ENCODE measurements at regions not wholly inside any gene's neighbourhood (a gene's known extent, or its start where the extent isn't known, plus 50 kb on each side); places are given as distances from the start of the nearest gene placed in this dataset.

- no peak for DNase-seq
Measured at GRCh38 chr9:18359335-18359734, 114.6 kb upstream of the ADAMTSL1 start.

GRCh38 chr9:18360005-18360404 lies 113.9 kb upstream of the ADAMTSL1 start:
- no peak for DNase-seq

DNA sequence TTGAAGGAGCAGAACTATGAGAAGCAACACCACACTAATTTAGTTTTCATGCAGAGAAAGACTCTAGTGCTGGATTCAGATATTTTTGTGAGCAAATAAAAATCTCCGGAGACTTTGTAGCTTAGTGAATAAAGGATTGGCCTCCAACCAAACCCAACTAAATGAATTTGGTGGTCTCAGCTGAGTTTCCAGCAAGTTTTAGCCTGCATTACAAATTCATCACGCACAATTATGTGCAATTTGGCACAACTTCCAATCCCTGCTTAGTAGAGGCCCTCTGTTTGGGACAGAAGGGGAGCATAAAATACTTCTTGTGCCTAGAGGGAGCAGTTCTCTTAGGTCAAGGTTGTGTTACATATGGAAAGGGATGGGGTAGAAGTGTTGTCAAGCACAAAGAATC lies 112.3 kb upstream of the ADAMTSL1 start:
- no peak for DNase-seq

DNA sequence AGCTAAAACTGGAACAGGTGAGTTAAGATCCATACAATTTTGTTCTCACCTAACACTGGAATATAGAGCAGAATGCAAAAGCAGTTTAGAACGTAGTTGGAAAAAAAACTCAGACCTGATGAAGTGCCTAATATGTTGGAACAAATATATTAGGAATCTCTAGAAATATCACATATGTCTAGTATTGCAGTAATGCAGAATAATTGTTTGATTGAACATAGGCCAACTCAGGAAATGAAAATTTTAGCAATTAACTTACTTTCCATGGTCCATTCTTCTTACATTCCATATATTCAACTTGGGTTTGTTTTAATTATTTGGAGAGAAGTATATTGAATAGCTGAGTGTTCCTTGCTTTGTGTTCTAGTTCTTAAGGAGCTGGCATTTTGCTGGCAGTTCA lies 111.8 kb upstream of the ADAMTSL1 start:
- no peak for DNase-seq

DNA sequence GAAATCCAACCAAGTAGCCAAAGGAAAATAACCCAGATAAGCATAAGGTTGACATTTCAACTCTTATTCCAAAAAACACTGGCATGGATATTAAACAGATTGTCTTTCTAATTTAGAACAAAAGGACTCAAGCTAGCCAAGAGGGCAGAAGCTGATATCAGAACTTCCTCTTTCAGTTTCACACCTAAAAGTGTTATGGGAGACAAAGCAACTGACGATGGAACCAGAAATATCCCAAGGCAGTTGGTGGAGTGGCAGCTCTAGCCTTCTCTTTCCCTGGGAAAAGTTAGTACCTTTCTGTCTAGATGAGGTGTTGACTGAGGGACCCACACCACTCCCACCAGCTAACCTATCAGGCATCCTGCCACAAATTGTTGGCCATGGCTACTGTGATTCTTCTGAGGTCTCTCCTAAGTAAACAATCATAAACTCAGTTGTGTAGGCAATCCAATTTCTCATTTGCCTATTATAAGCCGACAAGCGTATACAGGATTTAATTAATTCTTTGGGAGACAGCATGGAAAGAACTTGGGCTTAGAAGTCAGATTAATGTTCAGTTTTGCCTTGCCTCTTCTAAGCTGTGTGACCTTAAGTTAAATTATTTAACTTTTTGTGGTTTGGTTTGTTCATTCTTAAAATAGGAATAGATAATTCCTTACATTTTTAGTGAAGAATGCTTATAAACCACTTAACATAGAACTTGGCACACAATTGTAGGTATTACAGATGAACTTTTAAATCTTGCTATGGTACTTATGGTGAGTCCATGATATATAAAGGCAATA lies 110.9 kb upstream of the ADAMTSL1 start:
- DNase-seq: no peak

- no peak for DNase-seq
Measured at GRCh38 chr9:18365651-18366050, 108.3 kb upstream of the ADAMTSL1 start.

DNA sequence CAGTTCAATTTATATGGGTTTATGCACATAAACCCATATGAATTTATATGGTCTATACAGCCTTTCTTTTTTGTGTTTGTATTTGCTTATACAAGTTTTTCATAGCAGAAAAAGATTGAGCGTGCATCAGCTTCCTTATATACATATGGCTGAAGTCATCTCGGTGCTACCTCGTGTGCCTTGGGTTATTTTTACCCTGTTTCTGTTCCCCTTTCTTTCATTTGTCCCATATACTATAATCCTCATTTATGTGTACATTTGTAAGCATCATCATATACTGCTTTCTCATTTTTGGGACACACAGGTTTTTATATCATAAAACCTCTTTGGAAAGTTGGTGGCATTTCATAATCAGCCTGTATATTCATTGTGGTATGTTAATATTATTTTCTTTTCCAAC lies 107.8 kb upstream of the ADAMTSL1 start:
- DNase-seq: no peak

- no peak for DNase-seq
Measured at GRCh38 chr9:18368206-18368605, 105.7 kb upstream of the ADAMTSL1 start.

DNA sequence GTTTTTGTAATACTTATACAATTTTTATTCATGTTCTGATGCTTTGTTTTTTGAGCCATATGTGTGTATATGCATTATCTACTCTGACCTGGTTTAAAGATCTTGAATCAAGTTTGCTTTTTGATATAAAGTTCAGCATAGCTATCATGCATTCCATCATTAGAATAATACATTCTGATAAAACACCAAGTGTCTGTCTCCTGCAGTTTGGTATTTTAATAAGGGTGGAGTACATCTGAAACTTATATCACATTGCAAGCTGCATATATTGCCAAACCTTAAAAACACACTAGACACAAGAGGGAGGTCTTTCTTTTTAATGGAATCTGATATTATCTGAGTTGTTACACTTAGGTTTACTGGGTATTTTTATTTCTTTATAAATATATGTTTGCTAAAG lies 102.8 kb upstream of the ADAMTSL1 start:
- no peak for DNase-seq

DNA sequence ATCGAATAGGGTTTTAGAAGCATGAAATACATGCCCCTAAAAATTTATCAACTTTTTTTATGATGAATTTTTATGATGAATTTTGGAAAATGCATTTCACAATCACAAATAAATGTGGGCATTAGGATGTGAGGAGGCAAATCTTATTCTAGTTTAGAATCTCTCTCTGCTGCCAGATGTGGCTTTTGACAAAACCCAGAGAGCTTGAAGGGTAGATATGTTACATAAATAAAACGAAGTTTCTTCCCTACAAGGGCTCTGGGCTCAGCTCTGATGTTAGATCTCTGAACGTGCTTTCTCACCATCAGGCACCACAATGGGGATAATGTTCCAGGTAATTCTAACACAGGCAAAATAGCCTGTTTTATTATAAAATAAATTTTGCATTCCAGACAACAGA lies 102.3 kb upstream of the ADAMTSL1 start:
- DNase-seq: no peak

GRCh38 chr9:18379073-18379811 lies 94.7 kb upstream of the ADAMTSL1 start:
- DNase-seq: no peak

- DNase-seq: no peak
Measured at GRCh38 chr9:18382243-18382642, 91.7 kb upstream of the ADAMTSL1 start.

DNA sequence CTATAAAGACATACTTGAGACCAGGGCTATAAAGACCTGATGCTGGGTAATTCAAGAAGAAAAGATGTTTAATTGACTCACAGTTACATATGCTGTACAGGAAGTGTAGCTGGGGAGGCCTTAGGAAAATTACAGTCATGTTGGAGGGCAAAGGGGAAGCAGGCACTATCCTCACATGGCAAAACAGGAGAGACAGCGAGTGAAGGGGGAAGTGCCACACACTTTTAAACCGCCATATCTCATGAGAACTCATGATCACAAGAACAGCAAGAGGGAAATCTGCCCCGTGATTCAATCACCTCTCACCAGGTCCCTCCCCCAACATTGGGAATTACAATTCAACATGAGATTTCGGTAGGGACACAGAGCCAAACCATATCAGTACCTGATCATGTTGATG lies 89.9 kb upstream of the ADAMTSL1 start:
- DNase-seq: no peak

- DNase-seq: no peak
Measured at GRCh38 chr9:18385696-18386490, 88.1 kb upstream of the ADAMTSL1 start.

DNA sequence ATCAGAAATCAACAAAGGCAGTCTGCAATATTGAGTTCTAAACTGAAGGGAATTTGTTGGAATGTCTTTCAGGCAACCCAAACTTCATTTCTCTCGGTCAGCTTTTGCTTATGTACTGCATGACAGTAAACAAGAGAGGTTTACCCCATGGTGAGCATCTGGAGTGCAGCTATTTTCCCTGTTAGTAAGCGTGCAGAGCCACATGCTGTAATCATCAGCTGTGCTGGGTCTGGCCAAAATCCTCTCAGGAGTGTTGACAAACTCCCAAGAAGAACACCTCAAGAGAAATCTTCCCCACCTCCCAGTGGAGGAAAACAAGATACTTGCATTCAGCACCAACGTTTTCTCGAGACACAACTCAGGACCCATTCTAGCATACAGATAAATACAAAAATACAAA lies 83.6 kb upstream of the ADAMTSL1 start:
- peak; percentile 46 for DNase-seq

- DNase-seq: peak; percentile 100
Measured at GRCh38 chr9:18393340-18394130, 80.4 kb upstream of the ADAMTSL1 start.

DNA sequence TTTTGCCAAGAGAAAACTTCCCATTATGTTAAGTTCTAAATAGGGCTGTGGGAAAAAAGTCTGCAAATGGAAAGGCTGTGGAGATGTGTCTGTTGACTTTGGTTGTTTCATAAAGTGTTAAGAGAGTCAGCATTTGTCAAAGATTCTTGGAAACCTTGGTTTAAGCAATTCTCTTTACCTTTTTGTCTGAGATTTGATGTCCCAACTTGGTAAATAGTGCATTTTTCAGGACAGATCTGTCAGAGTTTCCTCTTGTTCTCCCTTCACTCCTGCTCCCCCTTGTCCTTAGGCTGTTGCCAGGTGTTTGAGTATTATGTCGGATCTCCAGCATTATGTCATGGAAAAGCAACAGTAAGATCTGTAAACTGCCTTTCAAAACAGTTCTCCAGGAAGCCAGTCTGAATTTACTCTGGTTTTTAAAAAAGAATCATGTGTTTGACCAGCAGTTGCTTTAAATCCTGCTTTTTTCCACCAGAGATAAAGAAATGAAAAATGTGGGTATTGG lies 79.1 kb upstream of the ADAMTSL1 start:
- peak; percentile 58 for DNase-seq

DNA sequence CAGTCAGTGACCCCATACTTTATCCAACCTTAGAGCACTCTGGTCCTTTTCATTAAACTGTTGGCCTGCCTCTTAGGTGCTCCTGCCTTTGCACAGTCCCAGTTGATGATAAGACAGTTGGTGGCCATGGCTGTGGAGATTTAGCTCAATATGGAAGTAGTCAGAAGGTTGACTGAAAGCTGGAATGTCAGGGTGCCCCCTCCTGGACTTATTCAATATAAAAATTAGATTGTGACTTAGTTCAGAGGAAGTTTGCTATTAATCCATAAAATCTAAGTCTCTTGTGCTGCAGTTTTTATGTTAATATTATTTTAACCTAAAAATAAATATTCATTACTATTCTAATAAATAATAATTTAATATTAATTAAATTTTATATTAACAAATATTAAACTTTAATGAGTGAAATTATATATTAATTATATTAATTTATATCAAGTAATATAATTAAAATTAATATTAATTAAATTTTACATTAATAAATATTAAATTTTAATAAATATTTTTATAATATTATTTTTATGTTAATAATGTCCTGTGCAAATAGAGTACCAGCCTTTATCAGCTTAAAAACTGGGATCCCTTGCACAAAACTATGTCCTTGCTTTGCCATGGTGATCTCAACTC lies 77.7 kb upstream of the ADAMTSL1 start:
- DNase-seq: peak; percentile 85

- no peak for DNase-seq
Measured at GRCh38 chr9:18397076-18397475, 76.9 kb upstream of the ADAMTSL1 start.

GRCh38 chr9:18398038-18398437 lies 75.9 kb upstream of the ADAMTSL1 start:
- peak; percentile 80 for DNase-seq

GRCh38 chr9:18404434-18405029 lies 69.4 kb upstream of the ADAMTSL1 start:
- DNase-seq: no peak

GRCh38 chr9:18405240-18405639 lies 68.7 kb upstream of the ADAMTSL1 start:
- DNase-seq: no peak
